Fibroblast of skin of left quadriceps (primary cell): ENCODE measurements at regions not wholly inside any gene's neighbourhood (a gene's known extent, or its start where the extent isn't known, plus 50 kb on each side); places are given as distances from the start of the nearest gene placed in this dataset.

Experiments used
- DNase-seq, 2 experiments: peaks; one replicate each; pipeline ENCODE4 v3.0.0-alpha.2; 2013; ENCODE audit warnings: low read depth in 2 of 2

DNA sequence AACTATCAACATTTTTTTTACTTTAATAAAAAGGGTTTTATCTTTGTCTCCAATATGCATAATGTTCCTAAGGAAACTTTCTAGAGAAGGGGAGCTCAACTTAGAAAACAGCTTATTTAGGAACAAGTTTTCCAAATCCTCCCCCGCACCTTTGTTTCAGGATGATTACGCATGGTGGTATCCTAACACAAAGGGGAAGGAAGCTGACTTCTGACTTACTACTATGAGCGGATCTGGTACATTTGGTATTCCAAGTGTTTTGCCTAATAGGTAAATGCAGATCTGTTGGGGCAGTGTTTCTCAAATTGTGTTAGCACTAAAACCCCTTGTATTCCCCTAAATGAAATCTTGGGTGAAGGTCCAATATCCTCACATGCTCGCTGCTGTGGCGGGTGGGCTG is 229.3 kb upstream of the KLF14 start:
- DNase-seq = no peak

DNA sequence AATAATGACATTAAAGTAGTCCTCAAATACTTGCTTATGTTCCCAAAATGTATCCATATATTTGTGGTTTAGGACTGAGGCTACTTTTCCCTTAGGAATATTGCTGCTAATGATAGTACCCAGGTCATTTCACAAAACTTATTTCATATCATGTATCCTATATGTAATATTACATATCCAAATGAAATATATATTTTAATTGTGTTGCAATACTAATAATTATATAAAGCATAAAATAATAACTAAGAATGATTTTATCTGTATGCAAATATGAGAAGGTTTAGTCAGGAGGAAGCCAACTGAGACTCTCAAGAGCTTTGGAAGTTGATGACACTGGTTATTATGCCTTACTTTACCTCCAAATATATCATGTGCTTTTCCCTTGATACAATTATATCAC is 231.5 kb upstream of the KLF14 start:
- DNase-seq = no peak

DNA sequence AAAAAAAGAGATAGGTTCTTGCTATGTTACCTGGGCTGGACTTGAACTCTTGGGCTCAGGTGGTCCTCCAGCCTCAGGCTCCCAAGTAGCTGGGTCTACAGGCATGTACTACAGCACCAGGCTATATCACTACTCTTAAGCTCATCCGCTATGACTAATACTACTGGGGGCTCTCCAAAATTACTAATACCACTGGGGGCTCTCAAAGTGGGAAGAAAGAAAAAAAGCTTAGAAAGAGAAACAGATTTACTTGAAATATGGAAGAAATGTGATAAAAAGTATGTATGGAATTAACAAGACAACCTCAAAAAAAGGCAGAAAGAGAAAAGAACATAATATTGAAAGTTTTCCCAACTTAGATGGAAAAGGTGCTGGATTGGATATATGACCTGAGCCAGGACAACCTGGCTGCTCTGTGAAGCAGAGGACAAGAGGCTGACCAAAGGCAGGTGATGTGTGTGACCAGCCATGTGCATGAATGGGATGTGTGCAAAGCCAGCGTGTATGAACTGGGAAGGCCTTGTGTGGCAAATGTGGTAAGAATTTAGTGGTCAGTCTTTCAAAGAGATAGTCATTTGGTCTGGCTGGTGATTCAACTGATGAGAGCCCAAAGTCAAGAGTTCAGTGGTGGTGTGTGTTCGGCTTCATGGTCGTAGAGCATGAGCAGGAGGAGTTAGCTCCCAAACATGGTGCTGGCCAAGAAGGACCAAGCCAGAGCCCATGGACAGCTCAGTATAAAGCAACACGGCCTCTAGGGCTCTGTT is 232.4 kb upstream of the KLF14 start:
- peak; percentile 61 to 68 for DNase-seq

DNA sequence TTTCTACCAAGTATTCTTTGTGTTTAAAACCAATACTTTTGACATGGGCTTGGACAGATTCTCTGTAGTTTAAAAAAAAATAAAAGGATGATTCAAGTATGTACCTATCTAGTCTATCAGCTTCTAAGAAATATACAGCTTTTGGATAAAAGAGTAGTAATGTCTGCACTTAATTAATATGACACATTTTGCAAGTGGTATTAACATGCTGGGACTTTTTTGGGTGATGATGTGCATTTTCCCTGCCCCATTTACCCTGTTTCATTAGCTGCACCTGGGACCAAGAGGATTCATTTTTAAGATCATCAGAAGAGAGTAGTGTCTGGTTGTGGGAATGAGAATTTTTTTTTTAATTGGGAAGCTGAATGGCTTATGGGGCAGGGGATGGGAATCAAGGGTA is 236.2 kb upstream of the KLF14 start:
- DNase-seq = no peak

DNA sequence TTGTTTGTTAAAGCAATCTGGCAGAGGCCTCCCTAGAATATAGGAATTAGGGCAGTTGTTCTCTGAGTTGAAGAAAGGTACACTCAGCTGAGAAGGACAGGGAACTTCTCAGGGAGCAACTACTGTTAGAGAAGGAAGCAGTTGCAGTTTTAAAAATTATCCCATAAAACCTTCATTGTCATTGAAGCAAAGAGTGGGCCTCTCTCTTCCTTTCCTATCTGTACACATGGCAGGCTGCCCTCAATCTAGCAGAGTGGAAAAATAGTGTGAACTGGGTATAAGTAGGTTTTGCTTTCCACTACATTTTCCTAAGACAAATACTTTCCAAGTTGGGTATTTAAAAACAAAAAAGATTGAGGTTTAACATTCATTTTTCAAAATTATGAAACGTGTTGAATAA is 236.7 kb upstream of the KLF14 start:
- DNase-seq = no peak

DNA sequence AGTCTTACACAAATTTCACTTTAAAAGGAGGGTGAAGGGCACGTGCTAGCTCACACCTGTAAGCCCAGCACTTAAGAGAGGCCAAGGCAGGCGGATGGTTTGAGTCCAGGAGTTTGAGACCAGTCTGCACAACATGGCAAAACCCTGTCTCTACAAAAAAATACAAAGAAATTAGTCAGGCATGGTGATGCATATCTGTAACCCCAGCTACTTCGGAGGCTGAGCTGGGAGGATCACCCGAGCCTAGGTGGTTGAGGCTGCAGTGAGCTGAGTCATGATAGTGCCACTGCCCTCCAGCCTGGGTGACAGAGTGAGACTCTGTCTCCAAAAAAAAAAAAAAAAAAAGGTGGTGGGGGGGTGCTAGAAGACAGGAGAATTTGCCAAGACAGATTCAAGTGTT is 237.3 kb upstream of the KLF14 start:
- DNase-seq = no peak

DNA sequence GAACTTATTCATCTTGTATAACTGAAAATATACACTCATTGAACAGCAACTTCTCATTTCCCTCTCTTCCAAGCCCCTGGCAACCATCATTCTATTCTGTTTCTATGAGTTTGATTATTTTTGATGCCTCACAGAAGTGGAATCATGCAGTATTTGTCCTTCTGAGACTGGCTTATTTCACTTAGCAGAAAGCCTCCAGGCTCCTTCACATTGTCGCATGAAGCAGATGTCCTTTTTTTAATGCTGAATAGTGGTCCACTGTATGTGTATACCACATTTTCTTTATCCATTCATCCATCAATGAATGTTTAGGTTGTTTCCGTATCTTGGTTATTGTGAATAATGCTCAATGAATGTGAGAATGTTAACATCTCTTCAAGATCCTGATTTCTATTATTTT is 238.2 kb upstream of the KLF14 start:
- DNase-seq = no peak

DNA sequence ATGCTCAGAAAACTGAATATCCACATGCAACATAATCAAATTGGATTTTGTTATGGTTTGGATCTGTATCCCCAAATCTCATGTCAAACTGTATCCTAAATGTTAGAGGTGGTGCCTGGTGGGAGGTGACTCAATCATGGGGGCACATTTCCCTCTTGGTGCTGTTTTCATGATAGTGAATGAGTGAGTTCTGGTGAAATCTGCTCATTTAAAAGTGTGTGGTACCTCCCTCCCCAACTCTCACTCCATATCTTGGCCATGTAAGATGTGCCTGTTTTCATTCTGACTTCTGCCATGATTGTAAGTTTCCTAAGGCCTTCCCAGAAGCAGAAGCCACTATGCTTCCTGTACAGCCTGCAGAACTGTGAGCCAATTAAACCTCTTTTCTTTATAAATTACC is 239.6 kb upstream of the KLF14 start:
- DNase-seq = no peak

DNA sequence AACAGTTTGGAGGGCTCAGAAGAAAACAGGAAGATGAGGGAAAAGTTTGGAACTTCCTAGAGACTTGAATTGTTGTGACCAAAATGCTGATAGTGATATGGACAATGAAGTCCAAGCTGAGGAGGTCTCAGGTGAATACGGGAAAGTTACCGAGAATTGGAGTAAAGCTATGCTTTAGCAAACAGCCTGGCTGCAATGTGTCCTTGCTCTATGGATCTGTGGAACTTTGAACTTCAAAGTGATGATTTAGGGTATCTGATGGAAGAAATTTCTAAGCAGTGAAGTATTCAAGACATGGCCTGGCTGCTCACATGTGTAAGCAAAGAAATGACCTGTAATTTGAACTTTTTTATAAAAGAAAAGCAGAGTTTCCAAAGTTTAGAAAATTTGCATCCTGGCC is 240.2 kb upstream of the KLF14 start:
- DNase-seq = no peak

DNA sequence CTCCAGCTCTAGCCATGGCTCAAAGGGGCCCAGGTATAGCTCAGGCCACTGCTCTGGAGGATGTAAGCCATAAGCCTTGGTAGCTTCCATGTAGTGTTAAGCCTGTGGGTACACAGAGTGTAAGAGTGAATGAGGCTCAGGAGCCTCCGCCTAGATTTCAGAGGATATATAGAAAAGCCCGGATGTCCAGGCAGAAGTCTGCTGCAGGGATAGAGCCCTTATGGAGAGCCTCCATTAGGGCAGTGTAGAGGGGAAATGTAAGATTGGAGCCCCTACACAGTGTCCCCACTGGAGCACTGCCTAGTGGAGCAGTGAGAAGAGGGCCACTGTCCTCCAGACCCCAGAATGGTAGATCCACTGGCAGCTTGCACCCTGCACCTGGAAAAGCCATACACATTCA is 240.8 kb upstream of the KLF14 start:
- no peak for DNase-seq

DNA sequence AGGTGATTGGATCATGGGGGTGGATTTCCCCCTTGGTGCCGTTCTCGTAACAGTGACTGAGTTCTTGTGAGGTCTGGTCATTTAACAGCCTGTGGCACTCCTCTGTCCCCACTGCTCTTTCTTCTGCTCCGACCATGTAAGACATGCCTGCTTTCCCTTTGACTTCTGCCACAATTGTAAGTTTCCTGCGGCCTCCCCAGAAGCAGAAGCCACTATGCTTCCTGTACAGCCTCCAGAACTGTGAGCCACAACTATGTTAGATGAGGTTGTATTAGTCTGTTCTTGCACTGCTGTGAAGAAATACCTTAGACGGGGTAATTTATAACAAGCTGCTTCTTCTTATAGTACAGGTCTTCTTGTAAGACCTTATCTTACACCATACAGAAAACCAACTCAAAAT is 241.7 kb upstream of the KLF14 start:
- DNase-seq = no peak

DNA sequence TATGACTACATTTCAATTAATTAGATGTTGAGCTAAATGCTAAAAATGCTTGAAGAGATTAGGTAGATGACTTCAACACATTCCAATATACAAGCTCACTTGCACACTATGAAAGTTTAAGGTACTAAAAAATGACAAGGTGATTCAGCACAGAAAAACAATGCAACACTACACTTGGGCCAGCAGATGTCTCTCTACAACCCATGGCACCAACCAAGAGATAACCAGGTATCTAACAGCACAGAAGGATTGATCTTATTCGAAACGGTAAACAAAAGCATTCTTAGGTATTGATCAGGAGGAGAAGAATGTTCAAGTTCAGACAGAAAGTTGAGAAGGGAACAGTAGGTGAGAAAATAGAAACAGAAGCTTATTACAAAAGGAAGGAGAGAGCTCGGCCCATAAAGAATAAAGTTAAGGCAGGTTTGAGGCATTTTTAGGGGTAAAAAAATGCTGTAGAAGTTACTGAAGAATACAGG is 248.2 kb upstream of the KLF14 start:
- DNase-seq = no peak

DNA sequence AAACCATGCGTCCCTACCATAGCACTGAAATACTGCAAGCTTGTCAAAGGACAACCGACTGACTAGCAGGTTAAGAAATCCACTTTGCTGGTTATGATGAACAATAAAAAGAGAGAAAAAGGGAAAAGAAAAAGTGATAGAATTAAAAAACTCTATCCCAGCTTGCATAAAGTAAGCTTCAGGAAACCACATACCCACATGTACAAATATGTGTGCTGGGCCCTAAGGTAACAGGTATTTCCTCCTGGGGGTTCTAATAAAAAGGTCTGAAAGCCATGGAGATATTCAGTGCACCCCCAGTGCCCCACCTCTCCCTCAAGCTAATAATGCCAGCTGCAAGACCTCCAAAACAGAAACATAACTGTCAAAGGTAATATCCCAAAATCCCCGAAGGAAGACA is 248.6 kb upstream of the KLF14 start:
- no peak for DNase-seq

DNA sequence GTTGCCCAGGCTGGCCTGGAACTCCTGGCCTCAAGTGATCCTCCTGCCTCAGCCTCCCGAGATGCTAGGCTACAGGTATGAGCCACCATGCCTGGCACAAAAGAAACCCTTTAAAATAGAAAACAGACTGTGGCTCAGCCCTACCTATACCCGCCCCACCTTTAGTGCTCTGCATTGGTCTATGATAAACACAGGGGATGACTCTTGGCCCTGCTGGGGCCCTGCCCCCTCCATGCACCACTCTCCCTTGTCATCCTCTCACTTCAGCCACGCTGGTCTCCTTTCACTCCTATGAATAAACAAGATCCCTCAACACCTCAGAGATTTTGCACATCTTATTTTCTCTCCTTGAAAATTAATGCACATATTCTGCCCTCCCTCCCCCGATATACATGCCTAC is 251.4 kb upstream of the KLF14 start:
- no peak for DNase-seq

DNA sequence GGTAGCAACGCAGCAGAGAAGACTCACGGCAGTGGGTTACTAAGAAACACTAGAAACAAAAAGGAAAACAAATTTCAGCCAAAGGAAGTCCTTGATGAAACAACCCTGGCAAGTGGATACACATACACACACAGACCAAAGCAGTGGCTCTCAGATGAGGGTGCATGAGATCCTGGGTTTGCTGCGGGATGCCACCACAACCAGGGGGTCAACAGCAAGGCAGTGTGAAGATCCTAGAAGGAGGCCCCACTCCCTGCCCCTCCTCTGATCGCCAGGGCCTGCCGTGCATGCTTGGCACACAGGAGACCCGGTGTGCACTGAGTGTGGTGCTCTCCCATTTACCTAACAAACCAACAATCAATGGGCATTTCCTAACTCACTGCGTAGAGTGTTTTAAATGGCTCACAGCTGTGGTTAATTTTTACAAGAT is 252.3 kb upstream of the KLF14 start:
- DNase-seq = no peak

DNA sequence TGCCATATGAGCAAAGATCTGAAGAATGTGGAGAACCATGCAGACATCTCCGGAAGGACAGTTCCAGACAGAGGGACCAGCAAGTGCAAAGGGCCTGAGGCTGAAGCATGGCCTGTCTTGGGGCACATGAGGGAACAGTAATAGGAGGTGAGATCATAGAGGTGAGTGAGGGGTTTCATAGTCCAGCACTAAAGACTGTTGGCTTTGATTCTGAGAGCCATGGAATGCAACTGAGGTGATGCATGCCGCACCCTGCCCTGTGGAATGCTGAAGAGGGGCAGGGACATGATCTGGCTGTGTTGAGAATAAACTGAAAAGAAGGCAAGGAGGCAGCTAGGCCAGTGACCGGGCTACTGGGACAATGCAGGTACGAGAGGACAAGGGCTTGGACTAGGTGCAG is 253.1 kb upstream of the KLF14 start:
- DNase-seq = no peak

DNA sequence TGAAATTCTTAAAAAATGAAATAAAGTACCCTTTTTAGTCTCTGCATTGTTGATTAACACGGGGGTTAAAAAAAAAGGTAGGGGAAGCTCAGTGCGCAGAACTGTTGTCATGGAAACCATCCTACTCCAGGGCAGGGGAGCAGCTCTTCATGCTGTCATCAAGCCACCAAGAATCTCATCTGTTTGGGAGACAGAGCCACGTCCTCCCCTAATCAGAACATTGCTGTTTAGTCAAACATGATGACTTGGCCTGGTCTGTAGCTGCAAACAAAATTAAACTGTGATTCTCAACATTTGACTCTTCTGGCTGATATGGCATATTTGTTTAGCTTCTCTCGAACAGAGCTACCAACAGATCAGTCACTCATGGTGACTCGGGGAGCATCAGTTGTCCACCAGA is 254.4 kb upstream of the KLF14 start:
- DNase-seq = no peak

DNA sequence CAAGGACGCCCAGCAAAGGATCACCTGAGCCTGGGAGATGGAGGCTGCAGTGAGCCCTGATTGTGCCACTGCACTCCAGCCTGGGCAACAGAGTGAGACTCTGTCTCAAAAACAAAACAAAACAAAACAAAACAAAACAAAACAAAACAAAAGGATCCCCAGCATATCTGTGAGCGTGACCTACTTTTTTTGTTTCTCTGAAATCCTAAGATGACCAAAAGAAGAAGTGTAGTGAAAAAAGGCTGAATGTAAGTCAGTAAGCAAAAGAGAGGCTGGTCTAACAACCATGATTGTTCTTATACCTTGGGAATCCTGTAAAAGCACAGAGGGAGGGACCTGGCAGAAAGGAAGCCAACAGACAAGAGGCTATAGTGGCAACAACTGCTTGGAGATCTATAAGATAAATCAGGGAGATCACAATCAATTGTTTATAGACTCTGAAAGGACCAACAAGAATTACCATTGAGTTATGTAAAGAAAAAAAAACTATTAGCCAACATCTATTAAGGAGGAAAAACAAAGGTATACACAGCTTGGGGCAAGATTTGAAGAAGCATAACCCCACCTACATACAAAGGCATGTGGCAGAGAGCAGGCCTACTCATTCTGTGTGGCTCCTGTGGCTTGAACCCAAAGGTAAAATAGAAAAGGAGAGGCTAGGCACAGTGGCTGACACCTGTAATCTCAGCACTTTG is 255.2 kb upstream of the KLF14 start:
- no peak for DNase-seq

DNA sequence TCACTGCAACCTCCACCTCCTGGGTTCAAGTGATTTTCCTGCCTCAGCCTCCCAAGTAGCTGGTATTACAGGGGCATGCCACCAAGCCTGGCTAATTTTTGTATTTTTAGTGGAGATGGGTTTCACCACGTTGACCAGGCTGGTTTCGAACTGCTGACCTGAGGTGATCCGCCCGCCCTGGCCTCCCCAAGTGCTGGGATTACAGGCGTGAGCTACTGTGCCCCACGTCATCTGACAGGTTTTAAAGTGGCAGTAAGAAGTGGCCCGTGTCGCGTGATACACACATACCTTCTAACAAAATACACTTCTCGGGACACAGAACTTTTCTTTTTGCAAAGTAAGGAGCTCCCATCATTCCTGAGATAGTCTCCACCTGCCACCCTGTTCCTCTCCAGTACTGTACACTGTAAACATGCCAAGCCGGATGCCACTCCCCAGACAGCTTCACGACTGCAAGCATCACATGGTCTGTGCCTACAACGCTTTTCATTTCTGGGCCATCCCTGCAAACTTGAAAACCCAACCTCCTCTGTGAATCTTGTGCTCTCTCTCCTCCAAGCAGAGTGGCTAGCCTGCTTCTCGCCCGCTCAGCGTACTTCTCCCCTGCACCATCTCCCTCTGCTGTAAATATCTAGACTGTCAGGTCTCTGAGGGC is 256.3 kb upstream of the KLF14 start:
- DNase-seq = no peak

DNA sequence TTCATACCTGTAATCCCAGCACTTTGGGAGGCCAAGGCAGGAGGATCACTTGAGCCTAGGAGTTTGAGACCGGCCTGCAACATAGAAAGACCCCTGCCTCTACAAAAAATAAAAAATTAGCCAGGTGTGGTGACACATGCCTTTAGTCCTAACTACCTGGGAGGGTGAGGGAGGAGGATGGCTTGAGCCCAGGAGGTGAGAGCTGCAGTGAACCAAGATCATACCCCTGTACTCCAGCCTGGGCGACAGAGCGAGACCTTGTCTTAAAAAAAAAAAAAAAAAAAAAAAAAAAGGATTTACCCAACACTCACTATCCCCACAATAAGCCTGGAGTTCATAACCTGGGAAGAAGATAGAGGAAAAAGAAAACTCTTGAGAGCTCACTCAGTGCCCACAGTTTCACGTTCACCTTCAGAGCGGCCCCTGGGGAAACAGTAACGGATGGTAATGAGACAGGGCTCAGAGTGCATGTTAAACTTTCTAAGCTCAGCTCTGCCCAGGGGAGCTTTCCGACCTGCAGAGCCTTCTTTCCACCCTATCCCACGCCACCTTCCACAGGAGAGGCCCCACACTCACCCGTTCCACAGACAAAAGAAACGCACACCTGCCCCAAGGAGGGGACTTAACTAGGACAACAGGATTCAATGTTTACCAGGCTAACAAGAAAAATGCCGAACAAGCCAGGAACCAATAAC is 259.8 kb upstream of the KLF14 start:
- no peak for DNase-seq

DNA sequence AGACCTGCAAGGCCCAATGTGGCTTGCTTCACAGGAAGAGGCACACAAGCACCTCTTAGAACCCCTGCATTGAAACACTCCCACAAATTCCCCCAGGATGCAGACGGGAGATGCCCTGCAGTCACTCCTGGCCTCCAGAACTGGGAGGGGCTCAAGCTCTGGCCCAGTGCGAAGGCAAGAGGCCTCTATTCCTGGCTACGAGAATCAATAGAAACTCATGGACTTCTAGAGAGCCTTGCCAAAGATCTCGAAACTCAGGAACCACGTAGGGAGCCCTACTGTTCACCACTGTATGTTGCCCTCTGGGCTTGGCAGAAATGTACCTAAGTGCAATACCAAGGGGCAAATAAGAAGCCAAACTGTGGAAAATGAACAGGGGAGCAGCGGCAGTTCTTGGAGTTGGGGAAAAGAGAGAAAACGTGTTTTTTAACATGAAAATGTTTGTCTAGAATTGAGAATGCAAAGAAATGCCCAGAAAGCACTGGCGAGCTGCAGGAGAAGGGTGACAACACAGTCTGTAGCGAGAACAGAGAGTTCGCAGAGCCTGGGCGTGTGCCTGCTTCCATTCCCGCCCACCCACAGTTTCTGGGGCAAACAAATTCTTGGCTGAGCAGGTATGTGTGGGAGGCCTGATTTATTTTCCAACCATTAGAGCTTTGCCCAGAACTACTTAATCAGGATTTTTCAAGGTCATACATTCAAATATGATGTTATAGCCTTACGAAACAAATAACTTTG is 260.5 kb upstream of the KLF14 start:
- DNase-seq = no peak
